ENCODE measurements at regions not wholly inside any gene's neighbourhood (a gene's known extent, or its start where the extent isn't known, plus 50 kb on each side); places are given as distances from the start of the nearest gene placed in this dataset.

- TF ChIP-seq, protein P1, sequence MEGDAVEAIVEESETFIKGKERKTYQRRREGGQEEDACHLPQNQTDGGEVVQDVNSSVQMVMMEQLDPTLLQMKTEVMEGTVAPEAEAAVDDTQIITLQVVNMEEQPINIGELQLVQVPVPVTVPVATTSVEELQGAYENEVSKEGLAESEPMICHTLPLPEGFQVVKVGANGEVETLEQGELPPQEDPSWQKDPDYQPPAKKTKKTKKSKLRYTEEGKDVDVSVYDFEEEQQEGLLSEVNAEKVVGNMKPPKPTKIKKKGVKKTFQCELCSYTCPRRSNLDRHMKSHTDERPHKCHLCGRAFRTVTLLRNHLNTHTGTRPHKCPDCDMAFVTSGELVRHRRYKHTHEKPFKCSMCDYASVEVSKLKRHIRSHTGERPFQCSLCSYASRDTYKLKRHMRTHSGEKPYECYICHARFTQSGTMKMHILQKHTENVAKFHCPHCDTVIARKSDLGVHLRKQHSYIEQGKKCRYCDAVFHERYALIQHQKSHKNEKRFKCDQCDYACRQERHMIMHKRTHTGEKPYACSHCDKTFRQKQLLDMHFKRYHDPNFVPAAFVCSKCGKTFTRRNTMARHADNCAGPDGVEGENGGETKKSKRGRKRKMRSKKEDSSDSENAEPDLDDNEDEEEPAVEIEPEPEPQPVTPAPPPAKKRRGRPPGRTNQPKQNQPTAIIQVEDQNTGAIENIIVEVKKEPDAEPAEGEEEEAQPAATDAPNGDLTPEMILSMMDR (conservative IDR thresholded peaks at IDR 0.05; ENCODE audit: low read depth, low read length), result no peak
- TF ChIP-seq EZH2phosphoT487 (IDR thresholded peaks at IDR 0.05; ENCODE audit: borderline replicate concordance, low read length) (no peak), EZH2 (IDR thresholded peaks at IDR 0.05; ENCODE audit: low read length, unreplicated experiment) (no peak)
Measured at GRCh38 chr4:132565542-132565941, 583.6 kb upstream of the PCDH10 start.
